ENCODE measurements at regions not wholly inside any gene's neighbourhood (a gene's known extent, or its start where the extent isn't known, plus 50 kb on each side); places are given as distances from the start of the nearest gene placed in this dataset.

DNA sequence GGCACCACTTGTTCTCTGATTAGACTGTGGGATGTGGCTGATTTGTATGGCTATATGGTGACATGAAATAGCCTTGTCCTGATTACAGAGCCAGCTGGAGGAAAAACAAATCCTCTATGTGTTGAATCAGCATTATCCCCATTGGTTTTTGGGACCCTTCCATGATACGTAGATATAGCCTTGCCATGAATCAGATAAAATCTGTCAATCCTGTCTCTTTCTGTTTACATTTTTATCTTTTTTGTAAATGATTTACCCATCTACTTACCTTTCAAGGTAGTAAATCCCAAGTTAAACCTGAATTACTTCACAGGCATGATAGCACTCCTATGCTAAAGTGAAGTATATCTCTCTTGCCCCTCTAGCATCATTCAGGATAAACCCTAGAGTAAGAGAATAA is 789.3 kb downstream of the TMTC2 start:
- Mint-ChIP-seq H3K36me3 (ENCODE audit: low read depth) (no peaks in the 10 kb centered on the region), H3K4me3 (no peak overlapping the region), H3K27ac (no peak overlapping the region), H3K4me1 (ENCODE audit: low read depth) (no peaks in the 10 kb centered on the region), H3K27me3 (ENCODE audit: low read depth) (no peaks in the 10 kb centered on the region), H3K9me3 (no peaks in the 10 kb centered on the region)
- DNase-seq (ENCODE audit: low spot score): no peak

DNA sequence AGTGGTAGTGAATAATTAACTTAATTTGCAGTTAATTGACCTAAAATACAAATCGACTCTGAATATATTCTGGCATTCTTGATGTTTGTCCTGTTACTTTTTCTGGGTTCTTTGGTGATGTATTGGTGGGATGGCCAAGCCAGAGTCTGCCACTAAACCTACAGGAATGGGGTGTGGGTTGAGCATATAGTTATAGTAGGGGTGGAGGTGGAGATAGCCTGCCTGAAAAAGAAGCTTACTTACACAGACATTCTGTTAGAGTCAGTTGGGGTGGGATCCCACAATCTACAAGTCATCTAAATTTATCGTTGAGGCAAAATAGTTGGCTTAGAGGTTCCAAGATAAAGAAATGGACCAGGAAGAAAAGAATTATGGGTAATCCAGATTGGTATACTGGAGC is 787.7 kb downstream of the TMTC2 start:
- no peaks in the 10 kb centered on the region for H3K4me1 Mint-ChIP-seq (ENCODE audit: low read depth)
- no peak overlapping the region for H3K4me3 Mint-ChIP-seq
- no peaks in the 10 kb centered on the region for H3K27me3 Mint-ChIP-seq (ENCODE audit: low read depth)
- no peak overlapping the region for H3K27ac Mint-ChIP-seq
- no peaks in the 10 kb centered on the region for H3K9me3 Mint-ChIP-seq
- no peak for DNase-seq (ENCODE audit: low spot score)
- H3K36me3 Mint-ChIP-seq (ENCODE audit: low read depth): no peaks in the 10 kb centered on the region

DNA sequence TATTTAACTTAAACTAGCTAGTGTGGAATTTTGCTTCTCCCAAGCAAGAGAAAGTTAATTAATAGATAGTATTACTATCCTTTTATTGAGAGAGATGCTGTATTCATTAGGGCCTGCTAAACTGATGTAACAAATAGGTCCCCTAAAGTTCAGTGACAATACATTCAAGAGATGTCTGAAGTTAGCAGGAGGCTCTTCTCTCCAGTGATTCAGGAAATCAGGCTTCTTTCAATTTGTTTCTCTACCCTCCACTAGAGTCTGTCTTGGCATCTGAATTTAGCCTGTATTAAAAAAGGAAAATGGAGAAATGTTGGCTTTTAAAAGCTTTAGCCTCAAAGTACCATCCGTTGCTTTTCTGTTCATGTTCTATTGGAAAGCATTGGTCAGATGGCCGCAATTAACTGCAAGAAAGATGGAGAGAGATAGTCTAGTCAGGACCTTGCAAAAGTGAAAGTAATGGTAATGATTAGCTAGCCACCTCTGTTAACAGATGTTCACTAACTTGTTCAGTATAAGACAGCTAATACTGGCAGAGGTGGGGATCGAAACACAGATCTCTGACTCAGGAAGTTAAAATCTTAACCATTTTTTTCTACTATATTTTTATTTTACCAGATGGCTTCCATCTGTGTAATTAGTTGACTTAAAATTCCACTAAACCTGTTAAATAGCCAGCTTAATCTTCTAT is 786.8 kb downstream of the TMTC2 start:
- Mint-ChIP-seq H3K9me3 (no peaks in the 10 kb centered on the region), H3K4me3 (no peak overlapping the region), H3K27me3 (ENCODE audit: low read depth) (no peaks in the 10 kb centered on the region), H3K4me1 (ENCODE audit: low read depth) (no peaks in the 10 kb centered on the region), H3K36me3 (ENCODE audit: low read depth) (no peaks in the 10 kb centered on the region), H3K27ac (no peak overlapping the region)
- DNase-seq (ENCODE audit: low spot score): no peak

DNA sequence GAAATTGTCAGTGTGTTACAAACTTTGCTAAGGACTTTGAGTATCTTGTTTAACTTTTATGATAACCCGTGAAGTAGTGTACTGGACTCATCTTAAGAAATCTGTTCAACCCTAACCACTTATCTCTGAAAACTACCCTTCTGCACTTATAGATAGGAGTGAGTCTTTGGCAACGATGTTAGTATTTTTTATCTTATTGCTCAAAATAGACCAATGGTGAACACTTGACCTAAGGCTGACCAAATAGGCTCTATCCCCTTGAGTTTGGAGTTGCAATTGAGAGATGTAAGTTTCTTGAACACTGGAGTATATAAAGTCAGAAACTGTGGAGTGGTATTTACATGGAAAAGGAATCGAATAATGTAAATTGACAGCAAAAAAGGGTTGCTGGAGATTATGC is 786.1 kb downstream of the TMTC2 start:
- no peak for DNase-seq (ENCODE audit: low spot score)
- no peak overlapping the region for H3K27ac Mint-ChIP-seq
- no peaks in the 10 kb centered on the region for H3K9me3 Mint-ChIP-seq
- no peaks in the 10 kb centered on the region for H3K4me1 Mint-ChIP-seq (ENCODE audit: low read depth)
- no peak overlapping the region for H3K4me3 Mint-ChIP-seq
- no peaks in the 10 kb centered on the region for H3K36me3 Mint-ChIP-seq (ENCODE audit: low read depth)
- no peaks in the 10 kb centered on the region for H3K27me3 Mint-ChIP-seq (ENCODE audit: low read depth)

DNA sequence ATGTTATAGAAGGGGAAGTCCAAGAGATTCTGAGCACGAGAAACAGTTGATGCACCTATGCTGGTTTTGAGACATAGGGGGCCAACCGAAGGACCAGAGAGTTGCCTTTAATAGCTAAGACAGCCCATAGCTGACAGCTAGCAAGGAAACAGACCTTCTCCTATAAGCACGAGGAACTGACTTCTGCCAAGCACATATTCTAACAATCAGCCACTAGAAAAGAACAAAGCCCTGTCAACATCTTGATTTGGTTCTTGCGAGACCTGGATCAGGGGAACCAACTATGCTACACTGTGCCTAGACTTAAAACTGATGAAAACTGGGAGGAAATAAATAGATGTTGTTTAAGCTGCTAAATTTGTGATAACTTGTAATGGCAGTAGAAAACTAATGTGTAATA is 785.6 kb downstream of the TMTC2 start:
- H3K36me3 Mint-ChIP-seq (ENCODE audit: low read depth): no peaks in the 10 kb centered on the region
- H3K9me3 Mint-ChIP-seq: no peaks in the 10 kb centered on the region
- no peaks in the 10 kb centered on the region for H3K4me1 Mint-ChIP-seq (ENCODE audit: low read depth)
- DNase-seq (ENCODE audit: low spot score): no peak
- no peak overlapping the region for H3K27ac Mint-ChIP-seq
- H3K4me3 Mint-ChIP-seq: no peak overlapping the region
- H3K27me3 Mint-ChIP-seq (ENCODE audit: low read depth): no peaks in the 10 kb centered on the region

DNA sequence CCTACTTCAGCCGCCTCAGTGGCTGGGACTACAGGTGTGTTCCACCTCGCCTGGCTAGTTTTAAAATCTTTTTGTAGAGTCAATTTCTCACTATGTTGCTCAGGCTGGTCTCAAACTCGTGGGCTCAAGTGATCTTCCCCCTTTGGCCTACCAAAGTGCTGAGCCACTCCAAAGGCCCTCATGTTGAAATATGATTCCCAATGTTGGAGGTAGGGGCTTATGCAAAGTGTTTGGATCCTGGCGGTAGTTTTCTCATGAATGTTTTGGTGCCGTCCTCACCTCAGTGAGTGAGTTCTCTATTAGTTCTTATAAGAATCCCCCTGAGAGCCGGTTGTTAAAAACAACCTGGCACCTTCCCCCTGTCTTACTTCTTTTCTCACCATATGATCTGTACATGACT is 784.6 kb downstream of the TMTC2 start:
- H3K36me3 Mint-ChIP-seq (ENCODE audit: low read depth): no peaks in the 10 kb centered on the region
- H3K4me3 Mint-ChIP-seq: no peak overlapping the region
- H3K27me3 Mint-ChIP-seq (ENCODE audit: low read depth): no peaks in the 10 kb centered on the region
- DNase-seq (ENCODE audit: low spot score): no peak
- no peak overlapping the region for H3K27ac Mint-ChIP-seq
- H3K9me3 Mint-ChIP-seq: no peaks in the 10 kb centered on the region
- no peaks in the 10 kb centered on the region for H3K4me1 Mint-ChIP-seq (ENCODE audit: low read depth)

DNA sequence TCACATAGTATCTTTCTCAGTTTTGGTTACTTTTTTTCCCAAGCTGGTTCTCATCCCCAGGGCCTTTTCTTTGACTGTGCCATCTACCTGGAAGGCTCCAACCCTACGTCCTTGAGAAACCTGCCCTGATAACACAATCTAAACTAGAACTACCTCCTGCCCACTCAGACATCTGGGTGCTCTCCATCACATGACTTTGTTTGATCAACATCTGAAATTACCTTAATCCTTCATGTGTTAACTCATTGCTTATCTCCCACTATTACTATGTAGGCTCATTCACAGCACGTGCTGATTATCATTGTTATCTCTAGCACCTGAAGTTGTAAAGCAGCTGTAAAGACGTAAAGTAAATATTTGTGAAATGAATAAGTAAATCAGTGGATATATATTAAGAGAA is 784.0 kb downstream of the TMTC2 start:
- H3K36me3 Mint-ChIP-seq (ENCODE audit: low read depth): no peaks in the 10 kb centered on the region
- no peaks in the 10 kb centered on the region for H3K27me3 Mint-ChIP-seq (ENCODE audit: low read depth)
- DNase-seq (ENCODE audit: low spot score): no peak
- H3K4me1 Mint-ChIP-seq (ENCODE audit: low read depth): no peaks in the 10 kb centered on the region
- no peaks in the 10 kb centered on the region for H3K9me3 Mint-ChIP-seq
- H3K4me3 Mint-ChIP-seq: no peak overlapping the region
- H3K27ac Mint-ChIP-seq: no peak overlapping the region

DNA sequence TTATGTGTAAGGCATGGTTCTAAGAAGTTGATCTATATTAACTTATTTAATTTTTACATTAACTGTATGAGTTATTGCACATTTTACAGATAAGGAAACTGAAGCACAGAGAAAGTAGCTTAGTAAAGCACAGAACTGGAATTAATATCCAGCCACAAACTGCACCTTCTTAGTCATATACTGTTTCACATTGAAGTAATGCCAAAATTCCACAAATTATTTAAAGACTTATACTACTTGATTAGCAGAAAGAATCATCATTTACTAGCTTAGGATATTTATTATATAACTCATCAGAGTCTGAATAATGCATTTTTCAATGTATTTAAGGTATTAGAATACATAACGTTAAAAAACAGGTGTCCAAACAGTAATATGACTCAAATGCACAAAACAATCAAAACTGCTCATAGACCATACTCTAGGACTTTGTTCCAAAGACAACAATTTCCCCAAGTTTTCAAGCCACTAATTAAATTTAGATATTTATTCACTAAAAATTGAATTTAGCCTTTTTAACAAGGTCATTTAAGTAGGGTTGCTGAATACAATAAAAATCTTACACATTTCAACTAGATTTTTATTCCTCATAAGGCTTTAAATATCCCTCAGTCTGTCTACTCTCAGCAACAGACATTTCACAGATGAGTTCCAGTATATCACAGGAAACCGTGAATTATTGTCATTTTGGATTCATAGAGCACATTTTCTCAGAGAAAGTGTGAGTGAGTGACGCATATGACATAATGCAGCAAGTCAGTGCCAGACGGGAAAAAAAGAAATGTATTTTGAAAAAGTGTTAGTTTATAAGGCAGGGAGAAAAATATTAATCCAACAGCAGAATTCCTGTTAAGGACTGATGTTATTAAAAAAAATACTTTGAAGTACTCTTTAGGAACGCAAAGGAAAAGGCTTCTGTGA is 782.5 kb downstream of the TMTC2 start:
- Mint-ChIP-seq H3K36me3 (ENCODE audit: low read depth) (no peaks in the 10 kb centered on the region), H3K27ac (no peak overlapping the region), H3K27me3 (ENCODE audit: low read depth) (no peaks in the 10 kb centered on the region), H3K4me3 (no peak overlapping the region), H3K4me1 (ENCODE audit: low read depth) (no peaks in the 10 kb centered on the region), H3K9me3 (no peaks in the 10 kb centered on the region)
- no peak for DNase-seq (ENCODE audit: low spot score)

DNA sequence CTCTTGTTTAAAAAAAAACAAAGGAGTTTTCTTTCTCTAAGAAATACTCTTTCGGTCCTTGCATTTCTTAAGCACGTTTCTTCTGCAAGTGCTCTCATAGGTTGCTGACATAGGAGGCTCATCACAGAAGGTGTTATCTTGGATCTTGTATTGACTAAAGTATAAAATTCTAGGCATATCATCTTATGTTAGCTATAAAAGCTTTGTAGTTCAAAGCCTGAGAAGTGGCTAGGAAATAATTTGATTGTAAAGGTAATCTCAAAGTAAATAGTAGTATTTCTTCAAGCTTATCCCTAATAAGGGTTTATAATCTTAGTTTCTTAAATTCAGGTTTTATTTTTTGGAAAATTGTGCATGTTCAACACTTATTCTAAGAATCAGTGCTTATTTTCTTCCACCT is 778.9 kb downstream of the TMTC2 start:
- Mint-ChIP-seq H3K27ac (no peak overlapping the region), H3K4me3 (no peak overlapping the region), H3K9me3 (no peaks in the 10 kb centered on the region), H3K36me3 (ENCODE audit: low read depth) (no peaks in the 10 kb centered on the region), H3K27me3 (ENCODE audit: low read depth) (no peaks in the 10 kb centered on the region), H3K4me1 (ENCODE audit: low read depth) (no peaks in the 10 kb centered on the region)
- DNase-seq (ENCODE audit: low spot score): no peak

DNA sequence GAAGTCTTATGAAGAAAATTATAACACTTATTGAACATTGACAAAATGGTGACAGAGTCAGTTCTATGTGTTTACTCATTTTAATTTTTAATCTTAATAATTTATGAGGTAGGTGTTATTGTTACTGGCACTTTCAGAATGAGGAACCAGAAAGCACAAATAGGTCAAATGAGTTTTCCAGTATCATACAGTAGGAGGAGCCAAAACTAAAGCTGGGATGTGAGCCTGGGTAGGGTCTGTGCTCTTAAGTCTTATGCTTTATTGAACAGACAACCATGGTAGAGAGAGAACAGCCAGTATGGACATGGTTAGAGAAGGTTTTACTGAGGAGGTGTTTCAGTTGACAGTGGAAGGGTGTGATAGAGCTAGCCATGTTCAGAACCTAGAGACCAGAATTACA is 775.7 kb downstream of the TMTC2 start:
- Mint-ChIP-seq H3K4me1 (ENCODE audit: low read depth) (no peaks in the 10 kb centered on the region), H3K4me3 (no peak overlapping the region), H3K9me3 (no peaks in the 10 kb centered on the region), H3K27ac (no peak overlapping the region), H3K27me3 (ENCODE audit: low read depth) (no peaks in the 10 kb centered on the region), H3K36me3 (ENCODE audit: low read depth) (no peaks in the 10 kb centered on the region)
- DNase-seq (ENCODE audit: low spot score): no peak

DNA sequence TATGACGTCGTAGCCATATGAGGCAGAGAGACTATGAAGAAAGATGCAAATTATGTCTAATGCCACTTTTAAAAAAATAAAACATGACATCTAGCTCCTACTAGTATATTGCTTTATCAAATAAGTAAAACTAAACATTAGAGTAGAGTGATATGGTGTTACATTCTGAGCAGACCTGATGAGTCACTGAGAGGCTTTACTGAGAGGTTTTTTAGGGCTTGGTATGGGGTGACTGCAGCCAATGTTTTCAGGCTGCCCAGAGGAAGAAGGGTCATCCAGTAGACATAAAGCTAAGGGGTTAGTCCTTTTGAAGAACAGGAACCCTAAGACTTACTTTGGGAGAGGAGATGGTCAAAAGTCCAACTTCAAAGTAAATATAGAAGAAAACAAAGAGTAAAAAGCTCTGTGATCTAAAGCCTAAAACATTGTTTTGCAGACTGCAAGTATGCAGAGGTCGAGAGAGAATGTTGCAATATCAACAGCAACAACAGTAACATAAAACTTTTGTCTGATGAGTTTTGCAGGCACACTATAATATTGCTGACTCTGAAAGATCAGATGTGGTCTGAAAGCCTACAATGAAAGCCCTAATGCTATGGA is 774.7 kb downstream of the TMTC2 start:
- no peak for DNase-seq (ENCODE audit: low spot score)
- Mint-ChIP-seq H3K27me3 (ENCODE audit: low read depth) (no peaks in the 10 kb centered on the region), H3K4me3 (no peak overlapping the region), H3K27ac (no peak overlapping the region), H3K4me1 (ENCODE audit: low read depth) (no peaks in the 10 kb centered on the region), H3K9me3 (no peaks in the 10 kb centered on the region), H3K36me3 (ENCODE audit: low read depth) (no peaks in the 10 kb centered on the region)

DNA sequence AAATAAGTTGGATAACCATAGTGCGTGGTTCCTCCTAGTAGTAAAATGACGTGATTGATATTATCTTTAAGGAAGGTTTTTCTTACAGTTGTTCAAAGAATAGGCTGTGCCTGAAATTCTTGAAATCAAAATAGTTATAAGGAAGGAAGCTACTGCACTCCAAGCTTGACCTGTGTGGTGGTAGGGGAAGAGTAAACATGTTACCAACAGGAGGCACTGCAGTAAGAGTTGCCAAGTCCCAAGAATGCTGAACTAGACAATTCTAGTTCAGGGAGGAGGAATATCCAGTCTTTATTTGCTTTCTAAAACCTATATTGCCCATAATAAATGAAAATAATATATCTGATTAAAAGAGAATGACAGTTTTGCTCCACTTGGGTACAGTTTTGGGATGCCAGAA is 764.5 kb downstream of the TMTC2 start:
- Mint-ChIP-seq H3K4me1 (ENCODE audit: low read depth) (no peaks in the 10 kb centered on the region), H3K9me3 (no peaks in the 10 kb centered on the region), H3K4me3 (no peak overlapping the region), H3K27ac (no peak overlapping the region), H3K27me3 (ENCODE audit: low read depth) (no peaks in the 10 kb centered on the region), H3K36me3 (ENCODE audit: low read depth) (no peaks in the 10 kb centered on the region)
- no peak for DNase-seq (ENCODE audit: low spot score)

DNA sequence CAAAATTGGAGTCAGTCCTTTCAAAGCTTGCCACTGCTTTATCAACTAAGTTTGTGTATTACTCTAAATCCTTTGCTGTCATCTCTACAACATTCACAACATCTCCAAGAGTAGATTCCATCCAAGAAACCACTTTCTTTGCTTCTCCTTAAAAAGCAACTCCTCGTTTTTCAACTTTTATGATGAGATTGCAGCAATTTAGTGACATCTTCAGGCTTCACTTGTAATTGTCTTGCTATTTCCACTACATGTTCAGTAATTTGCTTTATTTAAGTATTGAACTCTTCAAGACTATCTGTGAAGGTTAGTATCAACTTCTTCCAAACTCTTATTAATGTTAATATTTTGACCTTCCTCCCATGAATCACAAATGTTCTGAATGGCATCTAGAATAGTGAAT is 747.9 kb downstream of the TMTC2 start:
- no peak overlapping the region for H3K27ac Mint-ChIP-seq
- no peaks in the 10 kb centered on the region for H3K36me3 Mint-ChIP-seq (ENCODE audit: low read depth)
- no peaks in the 10 kb centered on the region for H3K4me1 Mint-ChIP-seq (ENCODE audit: low read depth)
- H3K9me3 Mint-ChIP-seq: peaks cover 11% of the 10 kb centered on the region
- H3K4me3 Mint-ChIP-seq: no peak overlapping the region
- no peak for DNase-seq (ENCODE audit: low spot score)
- H3K27me3 Mint-ChIP-seq (ENCODE audit: low read depth): no peaks in the 10 kb centered on the region

DNA sequence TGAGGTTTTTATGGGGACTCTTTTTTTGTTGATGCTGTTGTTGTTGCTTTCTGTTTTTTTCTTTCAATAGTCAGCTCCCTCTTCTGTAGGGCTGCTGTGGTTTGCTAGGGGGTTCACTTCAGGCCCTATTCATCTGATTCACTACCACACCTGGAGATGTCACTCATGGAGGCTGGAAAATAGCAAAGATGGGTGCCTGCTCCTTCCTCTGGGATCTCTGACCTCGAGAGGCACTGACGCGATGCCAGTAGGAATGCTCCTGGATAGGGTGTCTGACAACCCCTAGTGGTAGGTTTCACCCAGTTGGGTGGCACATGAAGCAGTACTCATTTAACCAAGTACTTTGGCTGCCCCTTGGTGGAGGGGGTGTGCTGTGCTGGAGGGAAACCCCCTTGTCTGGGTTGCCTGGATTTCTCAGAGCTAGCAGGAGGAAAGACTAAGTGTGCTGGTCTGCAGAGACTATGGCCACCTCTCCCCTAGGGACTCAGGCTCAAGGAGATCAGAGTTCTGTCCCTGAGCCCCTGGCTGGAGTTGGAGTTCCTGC is 745.5 kb downstream of the TMTC2 start:
- Mint-ChIP-seq H3K27ac (no peak overlapping the region), H3K9me3 (peaks cover 16% of the 10 kb centered on the region), H3K4me3 (no peak overlapping the region), H3K4me1 (ENCODE audit: low read depth) (no peaks in the 10 kb centered on the region), H3K36me3 (ENCODE audit: low read depth) (no peaks in the 10 kb centered on the region), H3K27me3 (ENCODE audit: low read depth) (no peaks in the 10 kb centered on the region)
- DNase-seq (ENCODE audit: low spot score): no peak
